Ovary (tissue), 7 donors: ENCODE measurements at regions not wholly inside any gene's neighbourhood (a gene's known extent, or its start where the extent isn't known, plus 50 kb on each side); places are given as distances from the start of the nearest gene placed in this dataset.
A peak's percentile ranks its signal among the peaks of the same experiment; 100 is the strongest.

Source experiments
- DNase-seq, 5 donors: peaks; one replicate each; pipeline ENCODE4 v3.0.0-alpha.2; 2019 to 2020
- H3K27ac ChIP-seq, 2 donors: fragments of 200-600 bp; one replicate each; pipeline versions ENCODE4 v1.5.1 to v1.8.0; 2019 to 2022
- H3K27me3 ChIP-seq: fragments of 200-600 bp; one replicate; pipeline ENCODE4 v1.8.0; 2022
- H3K36me3 ChIP-seq: fragments of 200-600 bp; sonication (generic); one replicate; pipeline ENCODE4 v1.5.1; 2019
- H3K4me1 ChIP-seq: one replicate; pipeline ENCODE4 v1.8.1; 2013; ENCODE audit warnings: mild to moderate bottlenecking, moderate library complexity; ENCODE audit not compliant: insufficient read depth
- H3K4me3 ChIP-seq: fragments of 200-600 bp; sonication (generic); one replicate; pipeline ENCODE4 v1.5.1; 2017
- H3K9me3 ChIP-seq, 2 donors: fragments of 200-600 bp in 1 of 2; sonication (generic) in 1 of 2; one replicate each; pipeline versions ENCODE4 v1.5.1 to v1.8.1; 2013 to 2019; ENCODE audit warnings: mild to moderate bottlenecking in 1 of 2, moderate library complexity in 1 of 2
- EP300 ChIP-seq: sonication (generic); formaldehyde crosslinking; IDR thresholded peaks from one replicate; pipeline ENCODE4 v1.6.1; 2017; ENCODE audit warnings: antibody characterized with exemption
- POLR2A ChIP-seq: fragments of 450-650 bp; IDR thresholded peaks from one replicate; pipeline ENCODE4 v1.6.1; 2017; ENCODE audit warnings: antibody characterized with exemption, mild to moderate bottlenecking, moderate library complexity
- WGBS, 3 donors: extraction: QIAGEN DNeasy Blood & Tissue Kit in 1 of 3; methylation state at CpG; one replicate each; pipeline versions ENCODE4 v1.1.5 to v1.1.7; 2013 to 2017; 5-methylcytosine and 5-hydroxymethylcytosine counted together
- intact Hi-C, 4 donors: fragments of 100-400 bp; cut with DNase I; formaldehyde crosslinking; loops; one replicate each; pipeline versions ENCODE4 v1.11.0 to v1.15.1; 2022 to 2023
- TF ChIP-seq, protein P1 (sequence below), 3 donors: fragments of 450-650 bp in 2 of 3; fragments of 200-600 bp in 1 of 3; IDR thresholded peaks; one replicate each; pipeline versions ENCODE4 v1.5.1 to v1.8.0; 2016 to 2022; ENCODE audit warnings: antibody characterized with exemption in 3 of 3, mild to moderate bottlenecking in 1 of 3
- donor health status: DM: no; HTN: no; CAD: no; lungs with moderate emphysema.
- donor health status: DM: no; HTN: no; CAD: no.
- donor health status: Bipolar disorder and iron deficiency.
- donor health status: DM: no; HTN: no; CAD: no.
- donor health status: DM: yes; HTN: yes; CAD: no.

DNA sequence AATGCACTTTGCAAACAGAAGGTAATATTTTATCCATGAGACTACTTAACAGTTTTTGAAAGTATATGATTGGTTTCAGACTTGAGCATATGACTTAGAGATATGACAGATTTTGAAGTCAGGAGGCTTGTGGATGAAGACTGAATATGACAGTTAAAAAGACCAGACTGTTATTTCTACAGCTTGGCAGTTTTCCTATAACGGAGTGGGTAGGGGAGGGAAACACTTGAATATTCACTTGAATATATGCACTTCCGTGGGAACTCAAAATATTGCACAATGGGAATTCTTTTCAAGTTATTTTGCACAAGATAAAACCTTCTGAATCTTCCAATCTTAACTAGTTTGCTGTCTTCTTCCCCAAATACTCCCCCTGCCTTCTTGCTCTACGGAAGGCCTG is 64.6 kb upstream of the ACKR3 start:
- Histone ChIP-seq H3K36me3 (no peaks in the 10 kb centered on the region), H3K4me3 (no peak overlapping the region), H3K4me1 (peaks cover 2% of the 10 kb centered on the region), H3K27ac (no peak overlapping the region), H3K27me3 (no peaks in the 10 kb centered on the region), H3K9me3 (no peaks in the 10 kb centered on the region)
- no peak for DNase-seq
- TF ChIP-seq, protein P1, sequence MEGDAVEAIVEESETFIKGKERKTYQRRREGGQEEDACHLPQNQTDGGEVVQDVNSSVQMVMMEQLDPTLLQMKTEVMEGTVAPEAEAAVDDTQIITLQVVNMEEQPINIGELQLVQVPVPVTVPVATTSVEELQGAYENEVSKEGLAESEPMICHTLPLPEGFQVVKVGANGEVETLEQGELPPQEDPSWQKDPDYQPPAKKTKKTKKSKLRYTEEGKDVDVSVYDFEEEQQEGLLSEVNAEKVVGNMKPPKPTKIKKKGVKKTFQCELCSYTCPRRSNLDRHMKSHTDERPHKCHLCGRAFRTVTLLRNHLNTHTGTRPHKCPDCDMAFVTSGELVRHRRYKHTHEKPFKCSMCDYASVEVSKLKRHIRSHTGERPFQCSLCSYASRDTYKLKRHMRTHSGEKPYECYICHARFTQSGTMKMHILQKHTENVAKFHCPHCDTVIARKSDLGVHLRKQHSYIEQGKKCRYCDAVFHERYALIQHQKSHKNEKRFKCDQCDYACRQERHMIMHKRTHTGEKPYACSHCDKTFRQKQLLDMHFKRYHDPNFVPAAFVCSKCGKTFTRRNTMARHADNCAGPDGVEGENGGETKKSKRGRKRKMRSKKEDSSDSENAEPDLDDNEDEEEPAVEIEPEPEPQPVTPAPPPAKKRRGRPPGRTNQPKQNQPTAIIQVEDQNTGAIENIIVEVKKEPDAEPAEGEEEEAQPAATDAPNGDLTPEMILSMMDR (IDR thresholded peaks at IDR 0.05): no peak
- TF ChIP-seq POLR2A (no peak), EP300 (no peak)
- intact Hi-C loops: no loop called here
- WGBS, 3 donors: 36 to 54% (median 53%) methylated on average over 3 of the region's 3 CpGs

DNA sequence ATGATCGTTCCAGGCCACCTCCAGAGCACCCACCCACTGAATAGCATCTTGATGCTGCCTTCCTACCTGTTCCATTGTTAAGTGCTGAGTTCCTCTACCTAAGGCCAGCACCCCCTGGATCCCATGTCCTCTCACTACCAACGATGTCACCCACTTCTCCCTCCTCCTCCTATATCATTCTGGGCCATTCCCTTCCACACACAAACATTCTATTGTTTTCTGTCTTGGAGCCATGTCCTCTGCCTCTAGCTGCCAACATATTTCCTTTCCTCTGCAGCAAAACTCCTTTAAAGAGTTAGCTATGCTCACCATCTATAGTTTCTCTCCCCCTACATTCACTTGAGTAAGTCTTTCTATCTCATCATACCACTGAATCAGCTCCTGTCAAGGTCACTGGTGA is 64.0 kb upstream of the ACKR3 start:
- Histone ChIP-seq H3K4me3 (no peak overlapping the region), H3K36me3 (no peaks in the 10 kb centered on the region), H3K27me3 (no peaks in the 10 kb centered on the region), H3K27ac (no peak overlapping the region), H3K9me3 (no peaks in the 10 kb centered on the region), H3K4me1 (peaks cover 2% of the 10 kb centered on the region)
- intact Hi-C loops: no loop called here
- DNase-seq: no peak
- 72 to 81% (median 81%) methylated on average over 2 of the region's 2 CpGs for WGBS, 3 donors
- no peak for TF ChIP-seq POLR2A
- TF ChIP-seq, protein P1 (IDR thresholded peaks at IDR 0.05): no peak
- TF ChIP-seq EP300: no peak

DNA sequence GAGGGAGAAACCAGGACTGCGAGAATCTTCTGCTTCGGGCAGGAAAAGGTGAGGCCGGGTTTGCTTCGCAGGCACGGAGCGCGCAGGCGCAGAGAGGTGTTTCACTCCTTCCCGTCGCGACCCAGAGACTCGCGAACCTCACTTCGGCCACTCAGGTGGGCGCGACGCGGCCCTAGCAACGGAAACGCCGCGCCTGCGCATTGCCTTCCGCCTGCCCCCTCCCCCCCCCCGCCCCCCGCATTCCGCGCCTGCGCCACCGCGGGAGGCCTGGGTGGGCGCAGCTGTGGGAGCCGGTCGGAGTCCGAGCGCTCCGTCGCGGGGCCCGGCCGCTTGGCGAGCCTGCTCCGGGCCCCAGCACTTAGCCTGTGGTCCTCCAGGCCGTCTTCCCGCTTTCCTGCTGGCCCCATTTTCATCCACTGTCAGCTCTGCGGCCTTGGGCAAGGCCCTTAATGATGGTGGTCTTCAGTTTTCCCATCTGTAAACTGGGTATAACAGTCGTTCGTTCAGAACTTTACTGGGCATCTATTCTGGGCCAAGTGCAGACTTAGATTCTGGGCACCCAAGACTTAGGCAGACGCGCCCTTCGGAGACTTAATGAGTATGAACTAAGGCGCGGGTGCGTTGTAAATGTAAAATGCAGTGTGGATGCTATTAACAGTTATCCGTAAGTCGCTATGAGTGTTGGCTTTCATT is 62.1 kb upstream of the ACKR3 start:
- DNase-seq: peak; percentile 57 to 84 (median 71)
- TF ChIP-seq EP300 (no peak), POLR2A (no peak)
- TF ChIP-seq, protein P1 (IDR thresholded peaks at IDR 0.05): no peak
- intact Hi-C loops: no loop called here

DNA sequence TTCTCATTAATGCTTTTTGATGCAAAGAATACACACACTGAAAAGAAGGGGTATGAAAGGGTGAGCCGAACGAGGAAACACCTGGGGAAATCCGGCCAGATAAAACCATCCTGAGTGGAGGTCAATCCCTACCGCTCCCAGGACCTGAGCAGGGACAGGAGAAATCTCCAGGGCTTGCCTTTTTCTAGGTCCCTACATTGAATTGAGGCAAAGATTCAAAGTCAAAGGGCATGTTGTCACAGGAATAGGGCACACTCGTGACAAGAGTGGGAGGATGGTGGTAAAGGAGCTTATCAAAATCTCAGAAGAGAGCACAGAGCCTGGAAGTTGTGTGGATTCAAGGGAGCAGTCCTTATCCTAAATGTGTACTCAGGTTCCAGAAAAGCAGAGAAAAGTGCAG is 61.2 kb upstream of the ACKR3 start:
- peaks cover 2% of the 10 kb centered on the region for H3K4me1 ChIP-seq
- H3K4me3 ChIP-seq: no peak overlapping the region
- DNase-seq: no peak
- H3K9me3 ChIP-seq: no peaks in the 10 kb centered on the region
- H3K27me3 ChIP-seq: no peaks in the 10 kb centered on the region
- H3K36me3 ChIP-seq: no peaks in the 10 kb centered on the region
- intact Hi-C loops: no loop called here
- TF ChIP-seq POLR2A: no peak
- TF ChIP-seq EP300: no peak
- TF ChIP-seq, protein P1 (IDR thresholded peaks at IDR 0.05): no peak
- no peak overlapping the region for H3K27ac ChIP-seq
- WGBS, 3 donors: 73 to 86% (median 83%) methylated on average over 5 of the region's 5 CpGs

More for the DNA sequence above, 62.1 kb upstream of the ACKR3 start:
- Histone ChIP-seq H3K4me1 (peaks cover 2% of the 10 kb centered on the region), H3K9me3 (no peaks in the 10 kb centered on the region), H3K4me3 (peak overlapping the region; percentile 39), H3K27ac (no peak overlapping the region), H3K27me3 (no peaks in the 10 kb centered on the region), H3K36me3 (no peaks in the 10 kb centered on the region)
- WGBS, 3 donors: 14 to 29% (median 16%) methylated on average over 30 to 55 of the region's 56 CpGs
